GM12875 (cell line): ENCODE measurements at regions not wholly inside any gene's neighbourhood (a gene's known extent, or its start where the extent isn't known, plus 50 kb on each side); places are given as distances from the start of the nearest gene placed in this dataset.

ENCODE experiments used
- H3K4me3 ChIP-seq: one replicate; pipeline ENCODE4 v1.5.1; 2011; ENCODE audit warnings: low read depth, low read length, control low read depth
- CTCF ChIP-seq: IDR thresholded peaks from 2 replicates; pipeline ENCODE4 v1.5.1; 2011; ENCODE audit warnings: low read depth, mild to moderate bottlenecking, control low read depth, inconsistent platforms, low read length, moderate library complexity, borderline replicate concordance; ENCODE audit not compliant: insufficient read depth

DNA sequence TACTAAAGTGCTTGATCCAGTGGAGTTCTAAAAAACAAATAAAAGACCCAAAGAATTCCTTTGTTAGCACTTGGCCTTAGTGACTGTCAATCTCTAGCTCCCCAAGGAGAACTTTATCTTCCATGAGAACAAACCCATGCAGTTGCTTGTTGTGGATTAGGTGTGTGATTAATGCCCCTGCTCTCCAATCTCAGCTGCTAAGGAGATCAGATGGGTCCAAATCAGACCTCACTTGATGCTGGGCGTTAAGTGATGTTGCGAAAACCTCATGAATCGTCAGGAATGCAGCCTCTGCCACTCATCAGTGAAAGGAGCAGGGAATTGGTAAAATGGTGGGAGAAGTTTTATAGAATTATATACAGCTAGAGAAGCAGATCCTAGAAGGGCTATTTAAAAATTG, 133.7 kb downstream of the DMAC1 start:
- H3K4me3 ChIP-seq: no peak overlapping the region
- no peak for TF ChIP-seq CTCF

DNA sequence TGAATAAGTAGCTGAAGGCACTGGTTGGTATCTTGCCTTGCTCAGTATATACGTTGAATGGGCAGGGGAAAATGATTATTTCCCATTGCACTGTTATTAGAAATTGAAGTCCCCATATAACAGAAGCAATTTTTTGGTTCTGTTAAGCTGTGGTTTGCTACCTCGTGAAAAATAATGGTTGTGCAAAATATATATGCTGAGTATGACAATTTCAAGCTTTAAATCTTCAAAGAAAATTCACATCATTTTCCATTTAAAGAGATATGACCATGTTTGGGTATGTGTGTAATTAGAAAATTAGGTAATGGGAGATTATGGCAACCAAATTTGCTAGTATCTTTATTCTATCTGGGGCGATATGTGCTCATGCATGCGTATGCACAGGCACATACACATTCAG, 139.8 kb downstream of the DMAC1 start:
- no peak overlapping the region for H3K4me3 ChIP-seq
- TF ChIP-seq CTCF: no peak

- no peak for TF ChIP-seq CTCF
- no peak overlapping the region for H3K4me3 ChIP-seq
Observed at GRCh38 chr9:7656636-7657035, 142.9 kb downstream of the DMAC1 start.

DNA sequence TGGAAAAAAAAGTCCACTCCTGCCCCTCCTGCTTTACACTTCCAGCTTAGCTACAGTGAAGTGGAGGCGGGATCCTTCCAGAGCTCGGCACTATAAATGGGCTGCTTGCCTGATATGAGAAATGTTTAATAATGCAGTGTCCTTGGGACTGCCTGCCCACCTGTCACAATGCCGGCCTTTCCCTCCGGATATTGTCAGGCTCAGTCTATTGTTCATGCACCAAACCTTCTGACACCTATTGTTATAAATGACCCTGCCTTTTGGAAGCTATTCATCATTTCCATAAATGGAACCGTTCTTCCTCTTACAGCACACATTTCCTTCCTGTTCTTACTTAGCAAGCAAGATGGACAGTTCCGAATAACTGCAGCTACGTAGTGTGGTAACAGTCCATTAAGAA, 146.3 kb downstream of the DMAC1 start:
- TF ChIP-seq CTCF: no peak
- no peak overlapping the region for H3K4me3 ChIP-seq

DNA sequence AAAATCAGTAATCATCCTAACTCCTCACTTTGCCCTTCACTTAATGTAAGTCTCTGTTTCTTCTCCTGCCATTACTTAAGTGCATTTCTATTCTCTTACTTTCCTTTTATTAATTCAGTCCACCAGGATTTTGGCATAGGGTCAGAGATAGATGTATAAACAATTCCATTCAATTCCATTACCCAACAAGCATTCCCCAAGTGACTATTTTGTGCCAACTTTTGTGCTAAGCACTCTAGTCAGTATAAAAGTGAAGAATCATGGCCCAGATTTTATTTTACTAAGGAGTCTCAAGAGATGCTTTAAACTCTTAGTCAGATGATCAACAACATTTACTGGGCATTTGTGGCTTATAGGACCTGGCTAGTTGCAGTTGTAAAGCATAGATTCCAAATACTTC, 159.3 kb downstream of the DMAC1 start:
- no peak for TF ChIP-seq CTCF
- no peak overlapping the region for H3K4me3 ChIP-seq

DNA sequence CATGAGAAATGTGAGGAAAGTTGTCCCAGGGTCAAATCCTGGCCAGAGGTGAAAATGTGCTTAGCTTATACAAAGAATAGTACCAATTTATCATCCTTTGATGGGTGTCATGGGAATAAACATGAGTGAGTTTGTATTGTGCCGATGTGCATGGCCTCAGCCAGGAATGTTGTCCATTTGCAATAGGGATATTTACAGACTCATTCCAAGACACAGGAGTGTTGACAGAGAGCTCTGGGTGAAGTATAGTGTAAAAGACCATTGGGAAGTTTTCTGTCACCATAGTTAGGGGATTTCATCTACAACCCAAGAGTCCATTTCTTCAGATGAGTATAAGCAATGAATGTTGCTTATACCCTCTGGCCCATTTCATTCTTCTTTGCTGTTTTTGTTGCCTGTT, 160.1 kb downstream of the DMAC1 start:
- no peak overlapping the region for H3K4me3 ChIP-seq
- TF ChIP-seq CTCF: no peak

DNA sequence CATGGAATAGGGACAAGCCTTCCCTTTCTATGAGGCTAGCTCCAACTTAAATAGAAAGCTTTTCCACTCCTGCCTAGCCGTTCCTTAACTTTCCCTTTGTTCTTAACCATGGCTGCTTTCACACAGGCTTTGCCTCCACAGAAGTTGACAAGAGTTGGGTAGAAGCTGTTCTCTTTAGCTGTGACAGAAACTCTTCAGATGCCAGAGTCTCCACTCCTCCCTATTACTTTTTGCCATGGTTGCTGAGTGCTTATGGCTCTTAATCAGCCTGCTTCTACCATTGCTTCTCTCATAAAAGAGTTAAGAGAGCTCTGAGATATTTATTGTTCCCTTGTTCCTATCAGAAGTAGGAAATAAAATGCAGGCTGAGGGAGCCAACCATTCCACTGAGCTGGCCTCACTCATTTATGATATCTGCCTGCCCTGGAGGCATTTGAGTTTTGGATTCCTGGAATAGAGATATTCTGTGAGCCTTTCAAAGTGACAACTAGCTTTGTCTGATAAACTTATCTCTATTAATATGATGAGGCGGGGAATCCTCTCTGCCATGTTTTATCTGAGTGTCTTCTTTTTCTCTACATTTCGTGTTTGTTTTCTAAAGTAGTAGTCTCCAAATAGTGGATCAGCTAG, 162.6 kb downstream of the DMAC1 start:
- H3K4me3 ChIP-seq: no peak overlapping the region
- TF ChIP-seq CTCF: no peak
